CD4-positive, alpha-beta memory T cell (primary cell): ENCODE measurements at regions not wholly inside any gene's neighbourhood (a gene's known extent, or its start where the extent isn't known, plus 50 kb on each side); places are given as distances from the start of the nearest gene placed in this dataset.

ENCODE experiments used
- CTCF ChIA-PET: fragments of 350-600 bp; sonication (Branson Sonifier 250); formaldehyde crosslinking; loops from one replicate; lab custom pipeline; 2021; ENCODE audit warnings: inconsistent platforms; ENCODE audit not compliant: partially characterized antibody; lab: Charles Lee
- POLR2A ChIA-PET: fragments of 350-600 bp; sonication (Branson Sonifier 250); formaldehyde crosslinking; loops from one replicate; lab custom pipeline; 2021; ENCODE audit not compliant: partially characterized antibody; lab: Charles Lee
- DNase-seq, 5 donors: peaks; one replicate each; pipeline versions ENCODE4 v3.0.0 to v3.0.0-alpha.2; 2020 to 2022; ENCODE audit warnings: mixed read lengths in 1 of 5
- H3K27ac ChIP-seq: one replicate; pipeline ENCODE4 v1.7.0; 2013; ENCODE audit warnings: low read depth, low read length
- H3K27me3 ChIP-seq: 2 replicates; pipeline ENCODE4 v1.7.0; 2013; ENCODE audit warnings: mild to moderate bottlenecking, low read length, moderate library complexity; ENCODE audit not compliant: insufficient read depth
- H3K36me3 ChIP-seq: 2 replicates; pipeline ENCODE4 v1.7.0; 2013; ENCODE audit warnings: mild to moderate bottlenecking, low read length, moderate library complexity; ENCODE audit not compliant: insufficient read depth
- H3K4me1 ChIP-seq: 2 replicates; pipeline ENCODE4 v1.7.0; 2013; ENCODE audit warnings: mild to moderate bottlenecking, low read length, moderate library complexity; ENCODE audit not compliant: insufficient read depth
- H3K4me3 ChIP-seq, 2 donors: one replicate each; pipeline ENCODE4 v1.7.0; 2013; ENCODE audit warnings: low read length in 2 of 2, mild to moderate bottlenecking in 1 of 2
- H3K9me3 ChIP-seq, 2 donors: one replicate each; pipeline ENCODE4 v1.7.0; 2013; ENCODE audit warnings: low read length in 2 of 2, control low read depth in 1 of 2; ENCODE audit not compliant: control insufficient read depth in 1 of 2
- H3K27ac Mint-ChIP-seq, 7 donors: one replicate each; pipeline ENCODE4 v1.8.0; 2020 to 2021; ENCODE audit warnings: mixed read lengths in 7 of 7, mild to moderate bottlenecking in 6 of 7, inconsistent platforms in 3 of 7, moderate library complexity in 3 of 7
- H3K27me3 Mint-ChIP-seq, 2 donors: one replicate each; pipeline ENCODE4 v1.8.0; 2020 to 2021; ENCODE audit warnings: mixed read lengths in 2 of 2
- H3K36me3 Mint-ChIP-seq, 2 donors: one replicate each; pipeline ENCODE4 v1.8.0; 2020 to 2021; ENCODE audit warnings: mixed read lengths in 2 of 2, inconsistent platforms in 1 of 2, mild to moderate bottlenecking in 1 of 2
- H3K4me1 Mint-ChIP-seq, 4 donors: one replicate each; pipeline ENCODE4 v1.8.0; 2020 to 2021; ENCODE audit warnings: mixed read lengths in 4 of 4, mild to moderate bottlenecking in 1 of 4
- H3K4me3 Mint-ChIP-seq, 8 donors: one replicate each; pipeline ENCODE4 v1.8.0; 2020 to 2021; ENCODE audit warnings: mixed read lengths in 8 of 8, mild to moderate bottlenecking in 7 of 8, moderate library complexity in 6 of 8, inconsistent platforms in 3 of 8
- H3K9me3 Mint-ChIP-seq, 8 donors: one replicate each; pipeline ENCODE4 v1.8.0; 2020 to 2021; ENCODE audit warnings: mixed read lengths in 8 of 8, mild to moderate bottlenecking in 5 of 8, inconsistent platforms in 3 of 8, moderate library complexity in 1 of 8
- intact Hi-C: fragments of 100-400 bp; cut with micrococcal nuclease; formaldehyde crosslinking; loops from one replicate; pipeline ENCODE4 v1.15.1; 2023

- H3K9me3 ChIP-seq = no peaks in the 10 kb centered on the region
- DNase-seq = no peak
- Mint-ChIP-seq H3K36me3 (no peaks in the 10 kb centered on the region), H3K27ac (no peak overlapping the region), H3K9me3 (peaks cover 0 to 5% (median 0%) of the 10 kb centered on the region in 8 donors), H3K27me3 (peaks cover 0 to 3% of the 10 kb centered on the region in 2 donors), H3K4me3 (no peak overlapping the region), H3K4me1 (no peaks in the 10 kb centered on the region)
- H3K27me3 ChIP-seq = no peaks in the 10 kb centered on the region
- no peaks in the 10 kb centered on the region for H3K4me1 ChIP-seq
- H3K27ac ChIP-seq = no peak overlapping the region
- no peaks in the 10 kb centered on the region for H3K36me3 ChIP-seq
- no peak overlapping the region for H3K4me3 ChIP-seq
- ChIA-PET POLR2A (no interaction called here), CTCF (no interaction called here)
- intact Hi-C loops = no loop called here
These were observed 51.2 kb upstream of the LMO1 start for GRCh38 chr11:8314916-8315315.

- ChIA-PET CTCF (no interaction called here), POLR2A (no interaction called here)
- H3K36me3 ChIP-seq = no peaks in the 10 kb centered on the region
- no peak overlapping the region for H3K4me3 ChIP-seq
- intact Hi-C loops = no loop called here
- H3K36me3 Mint-ChIP-seq = no peaks in the 10 kb centered on the region
- peaks cover 0 to 3% (median 0%) of the 10 kb centered on the region in 8 donors for H3K9me3 Mint-ChIP-seq
- H3K4me1 Mint-ChIP-seq = no peaks in the 10 kb centered on the region
- no peak for DNase-seq
- no peak overlapping the region for H3K27ac ChIP-seq
- H3K4me3 Mint-ChIP-seq = no peak overlapping the region
- no peaks in the 10 kb centered on the region for H3K9me3 ChIP-seq
- H3K27me3 Mint-ChIP-seq = peaks cover 2 to 4% of the 10 kb centered on the region in 2 donors
- H3K4me1 ChIP-seq = no peaks in the 10 kb centered on the region
- no peaks in the 10 kb centered on the region for H3K27me3 ChIP-seq
- H3K27ac Mint-ChIP-seq = no peak overlapping the region
These were observed 49.9 kb upstream of the LMO1 start for GRCh38 chr11:8313504-8314090.
